ENCODE measurements at regions not wholly inside any gene's neighbourhood (a gene's known extent, or its start where the extent isn't known, plus 50 kb on each side); places are given as distances from the start of the nearest gene placed in this dataset.

GRCh38 chr5:104736073-104736472 lies 1173.5 kb upstream of the NUDT12 start:
- no peak for TF ChIP-seq CTCF (conservative IDR thresholded peaks at IDR 0.05; ENCODE audit: low read depth, low read length)
- no peak for TF ChIP-seq EZH2 (IDR thresholded peaks at IDR 0.05; ENCODE audit: borderline replicate concordance, low read depth, low read length, poor library complexity, severe bottlenecking)

Data from A673 (cell line).